ENCODE measurements at regions not wholly inside any gene's neighbourhood (a gene's known extent, or its start where the extent isn't known, plus 50 kb on each side); places are given as distances from the start of the nearest gene placed in this dataset.

GRCh38 chr11:134524896-134525845, 113.1 kb upstream of the B3GAT1 start:
- ChIA-PET CTCF (no interaction called here), POLR2A (no interaction called here)
- WGBS (ENCODE audit: insufficient coverage) = 93% methylated on average over 23 of the region's 28 CpGs
- no peaks in the 10 kb centered on the region for H3K9me3 Mint-ChIP-seq (ENCODE audit: insufficient read depth)
- Histone ChIP-seq H4K20me1 (ENCODE audit: control insufficient read depth, insufficient read depth, low read length, poor library complexity, severe bottlenecking) (no peaks in the 10 kb centered on the region), H3K4me1 (ENCODE audit: control insufficient read depth in 2 of 2, insufficient read depth in 2 of 2, low read length in 2 of 2) (no peaks in the 10 kb centered on the region), H3K27ac (ENCODE audit: low read length in 2 of 2) (no peak overlapping the region), H3K9me3 (ENCODE audit: control extremely low read depth in 1 of 3, control insufficient read depth in 2 of 3, insufficient read depth in 1 of 3, low read length in 2 of 3) (peaks cover 0 to 12% (median 0%) of the 10 kb centered on the region in 3 donors), H3K4me3 (ENCODE audit: control extremely low read depth in 1 of 5, extremely low read depth in 1 of 5, insufficient read depth in 1 of 5, low read depth in 2 of 5, low read length in 4 of 5) (no peak overlapping the region), H3K4me2 (replicated peaks; ENCODE audit: low read depth, low read length, poor library complexity, severe bottlenecking) (no peak overlapping the region), H3K79me2 (ENCODE audit: control insufficient read depth, insufficient read depth, low read length) (no peaks in the 10 kb centered on the region), H3K9ac (ENCODE audit: low read length) (no peak overlapping the region), H3K27me3 (replicated peaks in 1 of 4; ENCODE audit: control extremely low read depth in 1 of 4, control insufficient read depth in 3 of 4, insufficient read depth in 4 of 4, low read length in 3 of 4) (no peaks in the 10 kb centered on the region), H2AFZ (ENCODE audit: insufficient read depth, low read depth, low read length, poor library complexity, severe bottlenecking) (no peak overlapping the region), H3K36me3 (replicated peaks in 1 of 2; ENCODE audit: control extremely low read depth in 1 of 2, control insufficient read depth in 1 of 2, extremely low read depth in 1 of 2, insufficient read depth in 2 of 2, low read length in 1 of 2) (no peaks in the 10 kb centered on the region)
- no peaks in the 10 kb centered on the region for H3K4me1 Mint-ChIP-seq
- H3K27me3 Mint-ChIP-seq = peaks cover 3% of the 10 kb centered on the region
- no peak overlapping the region for H3K4me3 Mint-ChIP-seq
- ATAC-seq (ENCODE audit: low read depth) = no peak
- intact Hi-C loops (cut with micrococcal nuclease) = no loop called here
- DNase-seq = no peak
- no peak overlapping the region for H3K27ac Mint-ChIP-seq
- TF ChIP-seq CTCF (IDR thresholded peaks at IDR 0.05) (no peak), EZH2 (IDR thresholded peaks at IDR 0.05; ENCODE audit: borderline replicate concordance, insufficient read depth, low read depth, low read length, poor library complexity, severe bottlenecking) (no peak)

GRCh38 chr11:134524201-134524600, 112.2 kb upstream of the B3GAT1 start:
- POLR2A ChIA-PET = no interaction called here
- 95% methylated on average over 25 of the region's 25 CpGs for WGBS (ENCODE audit: insufficient coverage)
- CTCF ChIA-PET = no interaction called here
- Mint-ChIP-seq H3K27ac (no peak overlapping the region), H3K4me3 (no peak overlapping the region), H3K4me1 (no peaks in the 10 kb centered on the region), H3K27me3 (peaks cover 3% of the 10 kb centered on the region), H3K9me3 (ENCODE audit: insufficient read depth) (no peaks in the 10 kb centered on the region)
- H2AFZ ChIP-seq (ENCODE audit: insufficient read depth, low read depth, low read length, poor library complexity, severe bottlenecking) = no peak overlapping the region
- H3K79me2 ChIP-seq (ENCODE audit: control insufficient read depth, insufficient read depth, low read length) = no peaks in the 10 kb centered on the region
- no peak overlapping the region for H3K4me2 ChIP-seq (replicated peaks; ENCODE audit: low read depth, low read length, poor library complexity, severe bottlenecking)
- H3K4me3 ChIP-seq (ENCODE audit: control extremely low read depth in 1 of 5, extremely low read depth in 1 of 5, insufficient read depth in 1 of 5, low read depth in 2 of 5, low read length in 4 of 5) = no peak overlapping the region
- H4K20me1 ChIP-seq (ENCODE audit: control insufficient read depth, insufficient read depth, low read length, poor library complexity, severe bottlenecking) = no peaks in the 10 kb centered on the region
- no peak overlapping the region for H3K27ac ChIP-seq (ENCODE audit: low read length in 2 of 2)
- no peaks in the 10 kb centered on the region for H3K4me1 ChIP-seq (ENCODE audit: control insufficient read depth in 2 of 2, insufficient read depth in 2 of 2, low read length in 2 of 2)
- H3K36me3 ChIP-seq (replicated peaks in 1 of 2; ENCODE audit: control extremely low read depth in 1 of 2, control insufficient read depth in 1 of 2, extremely low read depth in 1 of 2, insufficient read depth in 2 of 2, low read length in 1 of 2) = no peaks in the 10 kb centered on the region
- intact Hi-C loops (cut with micrococcal nuclease) = no loop called here
- H3K9me3 ChIP-seq (ENCODE audit: control extremely low read depth in 1 of 3, control insufficient read depth in 2 of 3, insufficient read depth in 1 of 3, low read length in 2 of 3) = peaks cover 0 to 12% (median 0%) of the 10 kb centered on the region in 3 donors
- no peak overlapping the region for H3K9ac ChIP-seq (ENCODE audit: low read length)
- no peak for DNase-seq
- ATAC-seq (ENCODE audit: low read depth) = no peak
- TF ChIP-seq CTCF (IDR thresholded peaks at IDR 0.05) = no peak
- H3K27me3 ChIP-seq (replicated peaks in 1 of 4; ENCODE audit: control extremely low read depth in 1 of 4, control insufficient read depth in 3 of 4, insufficient read depth in 4 of 4, low read length in 3 of 4) = no peaks in the 10 kb centered on the region
